Spleen (tissue), 11 donors: ENCODE measurements at regions not wholly inside any gene's neighbourhood (a gene's known extent, or its start where the extent isn't known, plus 50 kb on each side); places are given as distances from the start of the nearest gene placed in this dataset.
"Not testable (repeated sequence)": the region's sequence is repeated elsewhere in the genome, so short reads cannot be mapped to it uniquely, and the experiment has no call there.

Experiments used
- DNase-seq: peaks from one replicate; pipeline ENCODE4 v3.0.0-alpha.2; 2020
- H3K27ac ChIP-seq, 8 donors: fragments of 200-600 bp; sonication (generic) in 7 of 8; 1 replicate in 4 of 8; 2 replicates in 4 of 8; pipeline versions ENCODE4 v1.5.0 to v1.8.0; 2016 to 2021; ENCODE audit warnings: inconsistent platforms in 4 of 8, mild to moderate bottlenecking in 4 of 8, moderate library complexity in 1 of 8
- H3K27me3 ChIP-seq, 7 donors: fragments of 200-600 bp; sonication (generic) in 6 of 7; replicated peaks in 1 of 7; 1 replicate in 4 of 7; 2 replicates in 3 of 7; pipeline versions ENCODE4 v1.5.0 to v1.8.0; 2016 to 2021; ENCODE audit warnings: inconsistent platforms in 3 of 7, mild to moderate bottlenecking in 1 of 7
- H3K36me3 ChIP-seq, 6 donors: fragments of 200-600 bp; sonication (generic) in 5 of 6; 1 replicate in 4 of 6; 2 replicates in 2 of 6; pipeline versions ENCODE4 v1.5.0 to v1.8.0; 2016 to 2021; ENCODE audit warnings: inconsistent platforms in 2 of 6
- H3K4me1 ChIP-seq, 6 donors: fragments of 200-600 bp; sonication (generic) in 5 of 6; 1 replicate in 3 of 6; 2 replicates in 3 of 6; pipeline versions ENCODE4 v1.5.0 to v1.8.0; 2016 to 2021; ENCODE audit warnings: inconsistent platforms in 3 of 6
- H3K4me3 ChIP-seq, 8 donors: fragments of 200-600 bp; sonication (generic) in 7 of 8; 1 replicate in 4 of 8; 2 replicates in 4 of 8; pipeline versions ENCODE4 v1.5.0 to v1.8.0; 2016 to 2021; ENCODE audit warnings: inconsistent platforms in 4 of 8, mild to moderate bottlenecking in 4 of 8, moderate library complexity in 2 of 8
- H3K9me3 ChIP-seq, 8 donors: fragments of 200-600 bp; sonication (generic) in 7 of 8; 1 replicate in 4 of 8; 2 replicates in 4 of 8; pipeline versions ENCODE4 v1.5.0 to v1.8.0; 2016 to 2021; ENCODE audit warnings: inconsistent platforms in 4 of 8
- POLR2A ChIP-seq, 3 donors: fragments of 450-650 bp; IDR thresholded peaks; one replicate each; pipeline ENCODE4 v1.5.1; 2017; ENCODE audit warnings: antibody characterized with exemption in 3 of 3, mild to moderate bottlenecking in 1 of 3
- POLR2AphosphoS5 ChIP-seq, 3 donors: sonication (generic); formaldehyde crosslinking; IDR thresholded peaks; one replicate each; pipeline ENCODE4 v1.5.1; 2017; ENCODE audit warnings: antibody characterized with exemption in 3 of 3
- WGBS, 5 donors: extraction: QIAGEN DNeasy Blood & Tissue Kit in 3 of 5; methylation state at CpG; one replicate each; pipeline versions ENCODE4 v1.1.5 to v1.1.7; 2013 to 2018; 5-methylcytosine and 5-hydroxymethylcytosine counted together
- intact Hi-C: fragments of 100-400 bp; cut with DNase I; formaldehyde crosslinking; loops from one replicate; pipeline ENCODE4 v1.15.0; 2023; ENCODE audit warnings: low total_unique reads
- TF ChIP-seq, protein P1 (sequence below), 11 experiments: fragments of 200-600 bp in 7 of 11; fragments of 450-650 bp in 4 of 11; sonication (generic) in 4 of 11; IDR thresholded peaks in 8 of 11; conservative IDR thresholded peaks in 3 of 11; 1 replicate in 7 of 11; 2 replicates in 4 of 11; pipeline versions ENCODE4 v1.4.0 to v1.8.0; 2016 to 2021; ENCODE audit warnings: antibody characterized with exemption in 11 of 11, inconsistent platforms in 4 of 11, mild to moderate bottlenecking in 1 of 11
- donor health status: healthy with polysubstance abuse.
- donor health status: DM: no; HTN: no; CAD: no; lungs with moderate emphysema.
- donor health status: DM: no; HTN: no; CAD: no.
- donor health status: Bipolar disorder and iron deficiency.
- donor health status: healthy.
- donor health status: DM: no; HTN: no; CAD: no.
- donor health status: DM: yes; HTN: yes; CAD: no.

DNA sequence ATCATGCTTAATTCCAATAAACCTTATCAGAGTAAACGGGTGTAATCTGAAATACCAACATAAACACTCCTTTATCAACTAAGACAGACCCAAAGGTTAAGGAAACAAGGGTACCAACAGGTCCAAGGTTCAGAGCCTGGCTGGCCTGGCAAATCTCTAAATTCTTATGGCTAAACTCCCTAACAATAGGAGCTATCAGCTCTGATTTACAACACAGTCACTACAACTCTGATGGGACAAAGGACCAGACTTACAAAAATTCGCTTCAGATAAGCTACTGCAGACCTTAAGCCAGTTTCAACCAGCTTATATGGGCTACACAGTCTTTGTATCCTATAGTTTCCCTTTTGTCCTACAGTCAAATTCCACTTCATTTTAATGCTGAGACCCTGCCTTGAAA is 381.9 kb downstream of the ZWINT start:
- no peak overlapping the region for H3K4me3 ChIP-seq
- intact Hi-C loops, result no loop called here
- TF ChIP-seq POLR2A (IDR thresholded peaks at IDR 0.05) (no peak), POLR2AphosphoS5 (IDR thresholded peaks at IDR 0.05) (no peak)
- TF ChIP-seq, protein P1, sequence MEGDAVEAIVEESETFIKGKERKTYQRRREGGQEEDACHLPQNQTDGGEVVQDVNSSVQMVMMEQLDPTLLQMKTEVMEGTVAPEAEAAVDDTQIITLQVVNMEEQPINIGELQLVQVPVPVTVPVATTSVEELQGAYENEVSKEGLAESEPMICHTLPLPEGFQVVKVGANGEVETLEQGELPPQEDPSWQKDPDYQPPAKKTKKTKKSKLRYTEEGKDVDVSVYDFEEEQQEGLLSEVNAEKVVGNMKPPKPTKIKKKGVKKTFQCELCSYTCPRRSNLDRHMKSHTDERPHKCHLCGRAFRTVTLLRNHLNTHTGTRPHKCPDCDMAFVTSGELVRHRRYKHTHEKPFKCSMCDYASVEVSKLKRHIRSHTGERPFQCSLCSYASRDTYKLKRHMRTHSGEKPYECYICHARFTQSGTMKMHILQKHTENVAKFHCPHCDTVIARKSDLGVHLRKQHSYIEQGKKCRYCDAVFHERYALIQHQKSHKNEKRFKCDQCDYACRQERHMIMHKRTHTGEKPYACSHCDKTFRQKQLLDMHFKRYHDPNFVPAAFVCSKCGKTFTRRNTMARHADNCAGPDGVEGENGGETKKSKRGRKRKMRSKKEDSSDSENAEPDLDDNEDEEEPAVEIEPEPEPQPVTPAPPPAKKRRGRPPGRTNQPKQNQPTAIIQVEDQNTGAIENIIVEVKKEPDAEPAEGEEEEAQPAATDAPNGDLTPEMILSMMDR (IDR thresholded peaks at IDR 0.05 in 8 of 11, conservative IDR thresholded peaks at IDR 0.05 in 3 of 11), result no peak
- no peaks in the 10 kb centered on the region for H3K4me1 ChIP-seq
- no peaks in the 10 kb centered on the region for H3K27me3 ChIP-seq
- WGBS, 5 donors, result 19 to 25% (median 23%) methylated on average over 2 of the region's 2 CpGs
- H3K36me3 ChIP-seq, result no peaks in the 10 kb centered on the region
- H3K27ac ChIP-seq, result no peak overlapping the region
- no peaks in the 10 kb centered on the region for H3K9me3 ChIP-seq
- no peak for DNase-seq

DNA sequence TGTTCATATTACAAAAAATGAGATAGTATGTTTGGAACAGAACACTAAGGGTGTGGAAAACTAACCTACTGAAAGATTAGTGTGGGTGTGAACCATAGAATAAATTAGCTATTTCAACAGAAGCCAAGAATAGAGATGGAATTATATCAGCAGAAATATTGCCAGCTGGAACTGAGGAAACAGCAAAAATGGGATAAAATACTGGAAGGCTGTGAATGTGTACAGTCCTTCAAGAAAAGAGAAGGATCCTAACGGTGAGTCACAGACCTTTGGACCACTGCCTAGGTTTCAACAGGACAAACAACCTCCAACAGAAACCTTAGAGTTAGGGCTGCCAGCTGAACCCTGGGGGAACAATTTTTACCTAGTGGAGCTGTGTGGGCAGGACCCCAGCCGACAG is 395.0 kb downstream of the ZWINT start:
- DNase-seq, result no peak
- Histone ChIP-seq H3K4me1 (no peaks in the 10 kb centered on the region), H3K36me3 (no peaks in the 10 kb centered on the region), H3K9me3 (peaks cover 0 to 4% (median 0%) of the 10 kb centered on the region in 8 donors), H3K4me3 (no peak overlapping the region), H3K27me3 (no peaks in the 10 kb centered on the region), H3K27ac (no peak overlapping the region)
- no peak for TF ChIP-seq POLR2A (IDR thresholded peaks at IDR 0.05)
- TF ChIP-seq, protein P1 (IDR thresholded peaks at IDR 0.05 in 8 of 11, conservative IDR thresholded peaks at IDR 0.05 in 3 of 11), result no peak
- TF ChIP-seq POLR2AphosphoS5 (IDR thresholded peaks at IDR 0.05), result no peak
- intact Hi-C loops, result no loop called here
- WGBS, 5 donors, result 72 to 77% (median 75%) methylated on average over 2 of the region's 2 CpGs

DNA sequence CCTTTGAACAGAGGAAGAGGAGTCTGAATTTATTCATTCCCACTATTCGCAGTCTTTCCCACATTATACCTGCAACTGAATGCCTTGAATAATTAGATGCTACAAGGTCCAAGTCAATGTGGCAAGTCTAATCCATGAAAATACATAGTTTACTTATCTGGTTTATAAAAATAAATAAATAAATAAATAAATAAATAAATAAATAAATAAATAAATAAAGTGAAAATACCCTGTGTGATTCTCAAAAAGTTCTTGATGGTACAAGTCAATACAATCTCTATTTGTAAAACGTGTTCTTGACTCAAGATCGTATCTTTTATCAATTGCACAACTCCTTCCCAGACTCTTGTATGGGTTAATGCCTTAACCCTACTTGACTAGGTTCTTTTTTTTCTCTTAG is 417.7 kb downstream of the ZWINT start:
- no peaks in the 10 kb centered on the region for H3K27me3 ChIP-seq
- 79 to 93% (median 84%) methylated on average over 3 of the region's 3 CpGs for WGBS, 5 donors
- no peak overlapping the region for H3K4me3 ChIP-seq
- H3K27ac ChIP-seq, result no peak overlapping the region
- peaks cover 0 to 14% (median 6%) of the 10 kb centered on the region in 8 donors for H3K9me3 ChIP-seq
- H3K36me3 ChIP-seq, result no peaks in the 10 kb centered on the region
- no peaks in the 10 kb centered on the region for H3K4me1 ChIP-seq
- intact Hi-C loops, result no loop called here
- TF ChIP-seq, protein P1 (IDR thresholded peaks at IDR 0.05 in 8 of 11, conservative IDR thresholded peaks at IDR 0.05 in 3 of 11), result no peak
- no peak for TF ChIP-seq POLR2A (IDR thresholded peaks at IDR 0.05)
- TF ChIP-seq POLR2AphosphoS5 (IDR thresholded peaks at IDR 0.05), result no peak
- DNase-seq, result no peak

DNA sequence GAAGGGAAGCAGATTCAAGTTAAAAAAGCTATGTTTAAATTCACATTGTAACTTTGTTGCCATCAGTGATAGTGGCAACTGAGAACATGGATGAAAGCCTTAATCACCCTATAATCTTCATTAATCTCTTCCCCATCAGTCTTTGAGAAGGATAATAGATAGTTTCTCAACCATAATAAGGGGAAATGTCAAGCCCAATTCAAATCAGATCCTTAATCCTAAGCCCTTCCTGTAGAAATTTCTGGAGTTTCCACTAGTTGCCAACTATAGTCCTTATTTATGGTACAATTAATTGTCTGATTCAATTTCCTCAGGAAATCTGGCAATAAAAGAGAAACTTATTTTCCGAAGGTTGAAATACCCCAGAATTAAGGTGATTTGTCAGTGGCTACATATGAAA is 431.8 kb downstream of the ZWINT start:
- no peak overlapping the region for H3K27ac ChIP-seq
- no peak for DNase-seq
- H3K36me3 ChIP-seq, result no peaks in the 10 kb centered on the region
- no peak for TF ChIP-seq POLR2AphosphoS5 (IDR thresholded peaks at IDR 0.05)
- TF ChIP-seq POLR2A (IDR thresholded peaks at IDR 0.05), result no peak
- TF ChIP-seq, protein P1 (IDR thresholded peaks at IDR 0.05 in 8 of 11, conservative IDR thresholded peaks at IDR 0.05 in 3 of 11), result no peak
- intact Hi-C loops, result no loop called here
- H3K4me1 ChIP-seq, result no peaks in the 10 kb centered on the region
- no peaks in the 10 kb centered on the region for H3K9me3 ChIP-seq
- H3K4me3 ChIP-seq, result no peak overlapping the region
- WGBS, 5 donors, result 60 to 81% (median 63%) methylated on average over 1 of the region's 1 CpG
- H3K27me3 ChIP-seq, result no peaks in the 10 kb centered on the region

DNA sequence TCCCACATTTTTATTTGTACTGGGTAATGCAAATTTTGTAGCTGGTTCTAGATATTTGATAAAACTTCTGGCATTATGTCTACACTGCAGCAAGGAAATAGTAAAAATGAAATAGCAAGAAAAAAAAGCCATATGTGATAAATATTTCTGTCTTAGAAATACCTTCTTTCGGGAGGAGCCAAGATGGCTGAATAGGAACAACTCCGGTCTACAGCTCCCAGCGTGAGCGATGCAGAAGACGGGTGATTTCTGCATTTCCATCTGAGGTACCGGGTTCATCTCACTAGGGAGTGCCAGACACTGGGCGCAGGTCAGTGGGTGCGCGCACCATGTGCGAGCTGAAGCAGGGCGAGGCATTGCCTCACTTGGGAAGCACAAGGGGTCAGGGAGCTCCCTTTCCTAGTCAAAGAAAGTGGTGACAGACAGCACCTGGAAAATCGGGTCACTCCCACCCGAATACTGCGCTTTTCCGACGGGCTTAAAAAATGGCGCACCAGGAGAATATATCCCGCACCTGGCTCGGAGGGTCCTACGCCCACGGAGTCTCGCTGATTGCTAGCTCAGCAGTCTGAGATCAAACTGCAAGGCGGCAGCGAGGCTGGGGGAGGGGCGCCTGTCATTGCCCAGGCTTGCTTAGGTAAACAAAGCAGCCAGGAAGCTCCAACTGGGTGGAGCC is 461.4 kb downstream of the ZWINT start:
- H3K27ac ChIP-seq, H3K36me3 ChIP-seq, intact Hi-C loops, H3K27me3 ChIP-seq, H3K4me1 ChIP-seq, DNase-seq, H3K4me3 ChIP-seq: not testable (repeated sequence)
- 77 to 86% (median 85%) methylated on average over 20 to 25 of the region's 25 CpGs for WGBS, 5 donors
- H3K9me3 ChIP-seq, result peaks cover 0 to 20% (median 0%) of the 10 kb centered on the region in 8 donors
